Lower leg skin (tissue), 3 donors: ENCODE measurements at regions not wholly inside any gene's neighbourhood (a gene's known extent, or its start where the extent isn't known, plus 50 kb on each side); places are given as distances from the start of the nearest gene placed in this dataset.

Experiments
- CTCF ChIP-seq, 3 donors: fragments of 450-650 bp; IDR thresholded peaks; one replicate each; pipeline ENCODE4 v1.5.1; 2016; ENCODE audit warnings: antibody characterized with exemption in 3 of 3, mild to moderate bottlenecking in 3 of 3, moderate library complexity in 2 of 3
- POLR2A ChIP-seq, 2 donors: fragments of 450-650 bp; IDR thresholded peaks; one replicate each; pipeline ENCODE4 v1.6.1; 2016 to 2017; ENCODE audit warnings: antibody characterized with exemption in 2 of 2, mild to moderate bottlenecking in 1 of 2, moderate library complexity in 1 of 2

GRCh38 chr5:106521701-106522100 is 1149.0 kb downstream of the EFNA5 start:
- TF ChIP-seq CTCF (IDR thresholded peaks at IDR 0.05) (no peak), POLR2A (IDR thresholded peaks at IDR 0.05) (no peak)
